Erythroblast (primary cell): ENCODE measurements at regions not wholly inside any gene's neighbourhood (a gene's known extent, or its start where the extent isn't known, plus 50 kb on each side); places are given as distances from the start of the nearest gene placed in this dataset.

Source experiments
- DNase-seq, 2 experiments: peaks; one replicate each; lab custom pipeline; 2025; lab: John Stamatoyannopoulos, UW
- GATA1 ChIP-seq: IDR thresholded peaks from 2 replicates; pipeline ENCODE4 v1.6.1; 2011; ENCODE audit warnings: low read depth, mild to moderate bottlenecking, control low read depth, low read length, moderate library complexity
- POLR2A ChIP-seq: IDR thresholded peaks from 2 replicates; pipeline ENCODE4 v1.6.1; 2011; ENCODE audit warnings: mild to moderate bottlenecking, low read length

DNA sequence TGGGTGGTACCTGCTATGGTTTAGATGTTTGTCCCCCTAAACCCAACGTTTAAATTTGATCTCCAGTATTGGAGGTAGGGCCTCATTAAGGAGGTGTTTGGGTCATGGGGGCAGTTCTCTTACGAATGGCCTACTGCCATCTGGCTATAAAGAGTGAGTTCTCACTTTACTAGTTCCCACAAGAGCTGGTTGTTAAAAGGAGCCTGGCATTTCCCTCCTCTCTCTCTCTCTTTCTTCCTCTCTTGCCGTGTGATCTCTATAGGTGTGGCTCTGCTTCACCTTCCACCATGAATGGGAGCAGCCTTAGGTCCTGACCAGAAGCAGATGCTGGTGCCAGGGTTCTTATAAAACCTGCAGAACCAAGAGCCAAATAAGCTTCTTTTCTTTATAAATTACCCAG is 193.2 kb upstream of the CDH6 start:
- DNase-seq: no peak
- TF ChIP-seq POLR2A: no peak
- no peak for TF ChIP-seq GATA1

DNA sequence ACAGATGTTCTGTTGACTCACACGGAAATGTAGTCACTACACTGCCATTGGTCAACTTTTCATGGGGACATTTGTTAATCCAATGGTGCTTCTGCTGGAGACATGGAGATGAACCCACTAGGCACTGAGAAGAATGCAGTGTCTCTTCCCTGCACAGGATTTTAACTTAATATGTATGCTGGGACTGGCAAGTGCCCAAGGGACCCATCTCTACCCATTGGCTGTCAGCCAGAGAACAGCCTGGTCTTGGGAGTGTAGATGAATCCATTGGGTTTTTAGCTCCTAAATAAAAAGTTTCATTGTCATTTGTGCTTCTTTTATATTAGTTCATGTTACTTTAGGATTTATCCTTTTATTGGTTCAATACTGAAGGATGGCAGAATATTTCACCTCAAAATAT is 195.8 kb upstream of the CDH6 start:
- TF ChIP-seq GATA1: no peak
- TF ChIP-seq POLR2A: no peak
- DNase-seq: no peak

DNA sequence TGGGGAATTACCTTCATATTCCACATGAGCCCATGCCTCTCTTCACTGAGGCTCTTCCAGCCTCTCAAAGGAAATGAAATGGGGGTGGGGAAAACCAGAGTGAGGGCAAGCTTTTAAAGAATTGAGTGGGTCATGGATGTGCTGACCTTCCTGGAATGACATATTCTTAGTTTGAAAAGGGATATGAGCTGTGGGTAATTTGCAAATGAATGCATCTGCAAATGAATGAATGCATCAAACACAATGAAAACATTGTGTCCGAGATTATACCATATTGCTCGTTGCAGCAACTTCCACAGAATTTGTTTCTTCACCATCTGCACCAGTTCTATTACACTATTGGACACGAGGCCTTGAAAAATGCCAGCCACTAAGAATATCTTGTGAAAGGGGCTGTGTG is 198.6 kb upstream of the CDH6 start:
- TF ChIP-seq GATA1: no peak
- no peak for TF ChIP-seq POLR2A
- no peak for DNase-seq

DNA sequence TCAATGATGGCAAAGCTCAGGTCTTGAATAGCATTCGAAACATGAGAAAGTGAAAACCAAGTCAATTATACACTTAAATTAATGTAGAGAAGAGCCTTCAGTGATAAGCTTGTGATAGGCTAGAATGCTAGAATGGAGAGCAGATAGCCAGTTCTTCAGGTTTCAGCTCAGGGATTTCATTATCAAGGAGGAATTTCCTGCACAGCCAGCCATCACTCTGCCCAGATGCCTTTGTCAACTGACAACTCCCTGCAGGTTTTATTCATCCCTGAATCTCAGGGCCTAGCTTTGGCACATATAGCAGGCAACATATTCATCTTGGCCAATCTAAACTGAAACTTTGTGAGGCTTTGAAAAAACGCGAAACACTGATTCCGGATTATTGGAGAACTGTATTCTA is 199.3 kb upstream of the CDH6 start:
- DNase-seq: no peak
- TF ChIP-seq GATA1 (no peak), POLR2A (no peak)

DNA sequence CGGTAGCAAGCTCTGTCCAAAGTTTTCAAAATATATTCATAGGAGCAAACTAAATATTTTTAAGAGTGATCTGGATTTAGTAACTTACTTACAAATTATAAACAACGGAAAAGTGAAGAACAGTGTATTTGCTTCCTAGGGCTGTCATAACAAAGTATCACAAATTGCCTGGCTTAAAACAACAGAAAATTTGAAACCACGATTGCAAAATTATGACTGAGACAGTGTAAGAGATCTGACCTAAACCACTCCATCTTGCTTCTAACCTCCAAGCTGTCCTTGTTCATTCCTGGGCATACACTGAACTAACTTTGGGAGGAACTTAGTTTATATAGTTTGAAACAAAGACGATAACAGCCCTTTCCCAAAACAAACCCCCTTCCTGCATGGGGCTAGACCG is 202.0 kb upstream of the CDH6 start:
- no peak for DNase-seq
- TF ChIP-seq POLR2A (no peak), GATA1 (no peak)

DNA sequence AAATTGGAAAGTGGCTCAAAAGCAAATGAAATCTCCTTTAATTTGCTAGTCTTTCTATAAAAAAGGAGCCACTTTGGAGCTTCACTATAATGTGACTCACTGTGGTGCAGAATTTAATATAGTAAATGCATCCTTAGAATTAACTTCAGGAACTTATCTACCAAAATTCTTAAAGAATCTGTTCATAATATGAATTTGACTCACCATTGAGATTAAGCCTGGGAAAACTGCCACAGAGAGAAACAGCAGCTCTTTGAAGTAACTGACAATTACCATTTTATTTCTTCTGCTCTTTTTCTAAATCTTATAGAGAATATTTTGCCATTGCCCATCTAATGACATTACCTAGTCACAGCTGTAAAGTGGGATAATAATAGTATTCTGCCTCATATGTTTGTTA is 211.9 kb upstream of the CDH6 start:
- TF ChIP-seq GATA1 (no peak), POLR2A (no peak)
- no peak for DNase-seq

DNA sequence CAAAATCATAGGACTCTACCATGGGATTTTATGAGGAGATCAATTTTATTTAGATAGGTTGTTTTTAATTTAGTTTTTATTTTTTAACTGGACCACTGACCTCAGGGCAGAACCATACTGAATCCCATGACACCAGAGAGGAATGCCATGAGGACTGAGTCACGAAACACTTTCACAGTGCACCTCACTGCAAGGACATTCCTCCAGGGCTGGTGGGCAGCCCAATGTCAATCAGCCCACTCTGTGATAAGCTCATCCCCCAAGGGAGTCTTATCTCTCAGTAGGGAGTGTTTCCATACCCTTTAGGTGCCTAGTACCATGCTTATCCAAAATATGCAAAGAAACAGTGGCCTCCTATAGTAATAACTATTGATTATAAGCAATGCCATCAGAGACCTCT is 224.5 kb upstream of the CDH6 start:
- DNase-seq: no peak
- no peak for TF ChIP-seq POLR2A

DNA sequence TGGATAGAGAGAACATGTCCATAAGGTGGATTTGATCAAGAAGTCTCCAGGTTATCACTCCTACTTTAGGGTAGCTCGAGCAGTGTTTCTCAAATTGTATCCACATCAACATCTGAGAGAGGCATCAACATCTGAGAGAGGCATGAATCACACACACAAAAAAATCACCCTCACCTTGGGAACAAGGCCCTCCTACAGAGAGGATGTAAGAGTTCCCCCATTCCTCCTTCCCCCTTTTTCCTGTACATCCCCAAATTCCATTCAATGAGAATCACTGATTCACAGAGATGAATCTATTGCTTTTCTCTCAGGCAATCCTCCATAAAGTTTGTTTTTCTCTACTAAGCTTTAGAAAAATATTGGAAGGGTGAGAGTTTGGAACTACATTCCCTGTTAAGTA is 233.4 kb upstream of the CDH6 start:
- DNase-seq: no peak
- no peak for TF ChIP-seq GATA1
- TF ChIP-seq POLR2A: no peak

DNA sequence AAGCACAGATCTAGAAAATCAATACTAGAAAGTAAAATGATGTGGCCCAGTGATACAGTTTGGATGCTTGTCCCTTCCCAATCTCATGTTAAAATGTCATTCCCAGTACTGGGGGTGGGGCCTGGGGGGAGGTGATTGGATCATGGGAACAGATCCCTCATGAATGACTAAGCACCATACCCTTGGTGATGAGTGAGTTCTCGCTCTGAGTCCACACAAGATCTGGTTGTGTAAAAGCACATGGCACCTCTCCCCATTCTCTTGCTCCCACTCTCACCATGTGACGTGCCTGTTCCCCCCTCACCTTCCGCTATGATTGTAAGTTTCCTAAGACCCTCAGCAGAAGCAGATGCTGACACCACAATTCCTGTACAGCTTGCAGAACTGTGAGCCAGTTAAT is 234.2 kb upstream of the CDH6 start:
- no peak for DNase-seq
- no peak for TF ChIP-seq POLR2A
- TF ChIP-seq GATA1: no peak

DNA sequence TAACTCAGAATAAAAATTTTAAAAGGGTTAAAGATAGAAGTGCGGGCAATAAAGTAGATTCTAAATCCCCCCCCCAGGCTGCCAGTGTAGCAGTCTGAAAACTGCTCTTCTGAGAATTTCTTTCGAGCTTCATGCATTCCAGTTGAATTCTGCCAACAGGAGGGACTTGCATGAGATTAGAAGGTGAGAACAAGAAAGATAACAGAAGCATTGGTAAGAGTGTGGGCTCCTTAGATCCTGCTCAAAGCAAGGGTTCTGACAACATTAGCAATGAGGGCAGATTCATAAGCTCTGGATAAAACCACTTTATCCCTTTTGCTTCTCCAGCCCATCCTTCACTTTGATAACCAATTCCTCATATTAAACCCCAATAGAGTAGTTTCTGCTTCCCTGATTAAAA is 235.9 kb upstream of the CDH6 start:
- no peak for TF ChIP-seq POLR2A
- no peak for TF ChIP-seq GATA1
- DNase-seq: no peak

DNA sequence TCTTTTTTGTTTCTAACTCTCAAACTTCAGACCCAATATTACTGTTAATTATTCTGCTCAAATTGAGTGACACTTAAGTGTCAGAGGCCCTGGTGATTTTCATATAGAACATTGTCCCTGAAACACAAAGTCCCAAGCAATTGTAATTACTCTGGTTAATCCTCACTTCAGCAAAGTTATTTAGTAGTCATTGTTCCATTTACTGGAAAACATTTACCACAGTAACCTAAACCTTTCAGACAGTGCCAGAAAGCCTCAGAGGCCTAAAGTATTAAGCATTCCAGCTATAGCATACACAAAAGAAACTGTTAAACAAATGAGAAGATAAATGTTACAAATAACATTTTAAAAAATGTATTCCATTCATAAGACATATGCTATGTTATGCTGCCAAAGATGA is 237.2 kb upstream of the CDH6 start:
- no peak for TF ChIP-seq POLR2A
- TF ChIP-seq GATA1: no peak
- no peak for DNase-seq

DNA sequence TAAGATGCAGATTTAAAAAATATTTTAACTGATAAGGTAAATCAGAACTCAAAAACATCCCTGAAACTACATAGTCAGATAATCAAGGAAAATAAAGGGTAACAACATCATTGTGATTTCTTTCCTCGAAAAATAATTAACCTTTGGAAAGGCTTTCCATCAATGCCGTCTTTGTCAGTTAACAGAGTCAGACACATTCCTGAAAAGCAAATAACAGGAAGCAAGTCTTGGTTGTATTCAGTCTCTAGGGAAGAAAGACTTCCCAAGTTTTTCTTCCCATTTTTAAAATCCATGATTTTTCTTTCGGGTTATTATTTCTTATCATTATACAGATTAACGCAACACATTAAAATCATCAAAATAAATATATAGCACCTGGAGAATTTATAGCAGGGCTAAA is 256.4 kb upstream of the CDH6 start:
- no peak for DNase-seq
- TF ChIP-seq POLR2A: no peak
- no peak for TF ChIP-seq GATA1

DNA sequence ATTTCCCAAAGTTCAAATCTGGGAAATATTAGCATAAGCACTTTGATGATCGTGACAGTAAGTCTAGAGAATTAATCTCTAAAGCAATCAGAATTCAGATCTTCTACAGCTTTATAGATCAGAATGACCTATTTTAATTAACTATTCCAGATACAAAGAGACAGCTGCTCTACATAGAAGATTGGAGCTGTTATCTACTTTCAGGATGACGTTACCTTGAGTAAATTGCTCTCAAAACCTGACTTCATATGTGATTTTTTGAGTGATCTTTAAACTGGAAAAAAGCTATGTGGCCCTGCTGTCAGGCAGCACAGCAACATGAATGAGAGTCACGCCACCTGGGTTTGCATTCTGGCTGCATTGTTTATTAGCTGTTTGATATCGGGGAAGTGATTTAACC is 259.9 kb upstream of the CDH6 start:
- DNase-seq: no peak
- TF ChIP-seq POLR2A (no peak), GATA1 (no peak)

DNA sequence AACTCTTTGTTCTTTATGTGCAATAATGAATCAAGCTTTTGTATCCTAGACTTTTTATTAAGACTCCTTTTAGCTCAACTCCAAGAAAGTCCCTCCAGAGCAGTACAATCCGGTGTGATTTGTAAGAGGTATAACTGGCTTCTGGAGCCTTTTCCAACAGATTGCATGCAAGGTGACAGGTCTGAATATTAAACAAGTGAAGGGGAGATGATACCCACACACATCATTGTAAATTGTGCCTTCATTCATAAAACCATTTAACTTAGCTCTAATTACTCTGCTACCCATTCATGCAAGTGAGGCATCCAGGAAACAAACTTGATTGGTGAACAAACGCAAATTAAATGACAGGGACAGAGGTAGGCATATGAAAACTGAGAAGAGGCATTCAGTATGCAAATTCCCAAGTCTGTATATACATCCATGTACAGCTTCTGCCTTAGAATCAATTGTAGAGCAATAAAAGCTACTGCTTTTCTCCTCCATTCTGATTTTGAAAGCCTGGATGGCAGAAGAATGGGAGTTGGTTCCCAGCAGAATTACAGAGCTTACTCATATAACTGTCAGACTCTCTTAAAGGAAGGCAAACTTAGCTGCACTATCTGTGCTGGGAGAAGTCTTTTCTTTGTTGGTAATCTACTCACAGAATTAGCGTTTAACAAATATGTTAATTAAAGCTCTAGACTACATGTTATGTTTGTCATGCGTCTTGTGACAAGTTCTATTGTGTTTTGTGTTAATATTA is 261.0 kb upstream of the CDH6 start:
- TF ChIP-seq GATA1: no peak
- TF ChIP-seq POLR2A: no peak
- no peak for DNase-seq

DNA sequence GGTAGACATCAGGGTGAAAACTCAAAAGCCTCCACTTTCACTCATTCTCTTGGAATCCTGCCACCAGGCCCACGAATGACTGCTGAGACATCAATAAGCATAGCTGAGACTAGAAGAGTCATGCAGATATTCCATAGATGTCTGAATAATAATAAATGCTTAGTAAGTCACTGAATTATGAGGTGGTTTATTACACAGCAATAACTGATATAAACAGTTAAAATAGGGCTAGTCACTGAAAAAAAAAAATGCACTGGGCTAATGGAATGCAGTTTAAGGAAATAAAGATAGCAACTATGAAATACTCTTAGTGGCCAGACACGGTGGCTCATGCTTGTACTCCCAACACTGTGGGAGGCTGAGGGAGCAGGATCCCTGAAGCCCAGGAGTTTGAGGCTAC is 262.8 kb upstream of the CDH6 start:
- DNase-seq: no peak
- TF ChIP-seq POLR2A (no peak), GATA1 (no peak)

DNA sequence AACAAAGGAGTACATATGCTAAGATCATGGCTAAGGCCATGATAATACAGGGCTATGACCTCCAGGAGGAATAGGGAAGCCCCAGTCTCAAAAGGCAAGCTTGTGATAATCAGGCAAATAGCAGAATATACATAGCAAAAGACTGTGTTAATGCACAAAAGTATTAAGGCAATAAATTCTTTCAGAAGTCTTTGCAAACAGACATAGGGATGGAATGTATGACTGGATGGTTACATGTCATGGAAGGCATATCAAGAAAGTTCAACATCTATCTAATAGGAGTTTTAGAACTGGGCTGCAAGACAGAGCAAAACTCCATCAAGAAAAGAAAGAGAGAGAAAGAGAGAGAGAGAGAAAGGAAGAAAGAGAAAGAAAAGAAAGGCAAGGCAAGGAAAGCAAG is 264.5 kb upstream of the CDH6 start:
- DNase-seq: no peak
- TF ChIP-seq POLR2A (no peak), GATA1 (no peak)
